ENCODE measurements at regions not wholly inside any gene's neighbourhood (a gene's known extent, or its start where the extent isn't known, plus 50 kb on each side); places are given as distances from the start of the nearest gene placed in this dataset.

DNA sequence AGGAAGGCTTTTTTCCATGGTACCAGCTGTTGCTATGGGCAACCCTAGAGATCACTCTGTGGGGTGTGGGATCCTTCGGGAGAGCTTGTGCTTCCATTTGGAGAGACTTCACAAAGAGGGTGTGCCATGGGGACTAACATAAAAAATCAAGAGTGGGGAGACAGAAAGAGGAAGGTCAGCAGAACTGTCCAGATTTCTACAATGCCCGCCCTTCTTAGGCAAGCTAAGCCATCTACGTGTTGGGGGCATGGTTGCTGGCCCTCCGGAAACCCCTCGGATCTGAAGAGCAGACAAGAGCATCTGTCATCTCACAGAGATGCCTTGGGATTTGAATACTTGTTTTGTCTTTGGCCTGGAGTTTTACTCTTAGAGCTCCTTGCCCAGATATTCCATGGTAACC is 83.9 kb upstream of the ZNF648 start:
- no peaks in the 10 kb centered on the region for H3K9me3 ChIP-seq (ENCODE audit: low read length)
- H3K27me3 ChIP-seq (ENCODE audit: insufficient read depth, low read length) = no peaks in the 10 kb centered on the region
- no peaks in the 10 kb centered on the region for H3K9me2 ChIP-seq (ENCODE audit: low read depth, low read length)
- no peak overlapping the region for H3K4me3 ChIP-seq (ENCODE audit: low read depth, low read length, poor library complexity, severe bottlenecking)
- H3F3A ChIP-seq (ENCODE audit: insufficient read depth, low read length) = no peaks in the 10 kb centered on the region
- no peak overlapping the region for H3K4me2 ChIP-seq (ENCODE audit: low read length)
- no peaks in the 10 kb centered on the region for H4K20me1 ChIP-seq (ENCODE audit: insufficient read depth, low read length)
- H3K79me2 ChIP-seq (ENCODE audit: insufficient read depth, low read length) = no peaks in the 10 kb centered on the region
- H3K4me1 ChIP-seq (ENCODE audit: insufficient read depth, low read length, severe bottlenecking) = no peaks in the 10 kb centered on the region
- no peak overlapping the region for H3K9ac ChIP-seq (ENCODE audit: low read length)
- TF ChIP-seq CTCF (IDR thresholded peaks at IDR 0.05; ENCODE audit: low read length) (no peak), EZH2 (IDR thresholded peaks at IDR 0.05; ENCODE audit: borderline replicate concordance, low read length) (no peak)
- H2AFZ ChIP-seq (ENCODE audit: low read length) = no peak overlapping the region
- H3K36me3 ChIP-seq (ENCODE audit: insufficient read depth, low read length) = no peaks in the 10 kb centered on the region
- H3K27ac ChIP-seq (ENCODE audit: low read depth, low read length, poor library complexity, severe bottlenecking) = no peak overlapping the region

GRCh38 chr1:182144646-182145030 is 83.1 kb upstream of the ZNF648 start:
- Histone ChIP-seq H3F3A (ENCODE audit: insufficient read depth, low read length) (no peaks in the 10 kb centered on the region), H3K9ac (ENCODE audit: low read length) (no peak overlapping the region), H2AFZ (ENCODE audit: low read length) (no peak overlapping the region), H3K27ac (ENCODE audit: low read depth, low read length, poor library complexity, severe bottlenecking) (no peak overlapping the region), H4K20me1 (ENCODE audit: insufficient read depth, low read length) (no peaks in the 10 kb centered on the region), H3K4me2 (ENCODE audit: low read length) (no peak overlapping the region), H3K4me1 (ENCODE audit: insufficient read depth, low read length, severe bottlenecking) (no peaks in the 10 kb centered on the region), H3K79me2 (ENCODE audit: insufficient read depth, low read length) (no peaks in the 10 kb centered on the region), H3K36me3 (ENCODE audit: insufficient read depth, low read length) (no peaks in the 10 kb centered on the region), H3K27me3 (ENCODE audit: insufficient read depth, low read length) (no peaks in the 10 kb centered on the region), H3K4me3 (ENCODE audit: low read depth, low read length, poor library complexity, severe bottlenecking) (no peak overlapping the region), H3K9me2 (ENCODE audit: low read depth, low read length) (no peaks in the 10 kb centered on the region), H3K9me3 (ENCODE audit: low read length) (no peaks in the 10 kb centered on the region)
- TF ChIP-seq EZH2 (IDR thresholded peaks at IDR 0.05; ENCODE audit: borderline replicate concordance, low read length) (no peak), CTCF (IDR thresholded peaks at IDR 0.05; ENCODE audit: low read length) (no peak)

- no peaks in the 10 kb centered on the region for H3F3A ChIP-seq (ENCODE audit: insufficient read depth, low read length)
- no peak overlapping the region for H3K9ac ChIP-seq (ENCODE audit: low read length)
- TF ChIP-seq EZH2 (IDR thresholded peaks at IDR 0.05; ENCODE audit: borderline replicate concordance, low read length) = no peak
- TF ChIP-seq CTCF (IDR thresholded peaks at IDR 0.05; ENCODE audit: low read length) = no peak
- no peak overlapping the region for H3K4me2 ChIP-seq (ENCODE audit: low read length)
- H3K79me2 ChIP-seq (ENCODE audit: insufficient read depth, low read length) = no peaks in the 10 kb centered on the region
- no peaks in the 10 kb centered on the region for H3K4me1 ChIP-seq (ENCODE audit: insufficient read depth, low read length, severe bottlenecking)
- no peaks in the 10 kb centered on the region for H3K9me3 ChIP-seq (ENCODE audit: low read length)
- H3K27ac ChIP-seq (ENCODE audit: low read depth, low read length, poor library complexity, severe bottlenecking) = no peak overlapping the region
- H3K4me3 ChIP-seq (ENCODE audit: low read depth, low read length, poor library complexity, severe bottlenecking) = no peak overlapping the region
- H3K9me2 ChIP-seq (ENCODE audit: low read depth, low read length) = no peaks in the 10 kb centered on the region
- no peaks in the 10 kb centered on the region for H3K36me3 ChIP-seq (ENCODE audit: insufficient read depth, low read length)
- no peaks in the 10 kb centered on the region for H4K20me1 ChIP-seq (ENCODE audit: insufficient read depth, low read length)
- no peaks in the 10 kb centered on the region for H3K27me3 ChIP-seq (ENCODE audit: insufficient read depth, low read length)
- H2AFZ ChIP-seq (ENCODE audit: low read length) = no peak overlapping the region
Measured at GRCh38 chr1:182143825-182144645, 82.5 kb upstream of the ZNF648 start.

Measured in OCI-LY1 (cell line).